ENCODE measurements at regions not wholly inside any gene's neighbourhood (a gene's known extent, or its start where the extent isn't known, plus 50 kb on each side); places are given as distances from the start of the nearest gene placed in this dataset.

- TF ChIP-seq CTCF (IDR thresholded peaks at IDR 0.05; ENCODE audit: low read length), result no peak
- no peak for TF ChIP-seq EZH2 (IDR thresholded peaks at IDR 0.05; ENCODE audit: borderline replicate concordance, low read length)
Observed at GRCh38 chr1:115527746-115528145, 114.0 kb upstream of the VANGL1 start.

Data from OCI-LY1 (cell line).